Gastrocnemius medialis (tissue), 4 donors: ENCODE measurements at regions not wholly inside any gene's neighbourhood (a gene's known extent, or its start where the extent isn't known, plus 50 kb on each side); places are given as distances from the start of the nearest gene placed in this dataset.

ENCODE experiments used
- POLR2A ChIP-seq, 2 donors: fragments of 450-650 bp; IDR thresholded peaks; one replicate each; pipeline ENCODE4 v1.6.1; 2017; ENCODE audit warnings: antibody characterized with exemption in 2 of 2, mild to moderate bottlenecking in 2 of 2, moderate library complexity in 2 of 2
- TF ChIP-seq, protein P1 (sequence below), 5 experiments: fragments of 450-650 bp in 3 of 5; fragments of 200-600 bp in 2 of 5; sonication (generic) in 2 of 5; IDR thresholded peaks in 4 of 5; conservative IDR thresholded peaks in 1 of 5; 1 replicate in 4 of 5; 2 replicates in 1 of 5; pipeline ENCODE4 v1.5.1; 2016 to 2019; ENCODE audit warnings: antibody characterized with exemption in 5 of 5, mild to moderate bottlenecking in 3 of 5, moderate library complexity in 3 of 5

- no peak for TF ChIP-seq POLR2A (IDR thresholded peaks at IDR 0.05)
- TF ChIP-seq, protein P1, sequence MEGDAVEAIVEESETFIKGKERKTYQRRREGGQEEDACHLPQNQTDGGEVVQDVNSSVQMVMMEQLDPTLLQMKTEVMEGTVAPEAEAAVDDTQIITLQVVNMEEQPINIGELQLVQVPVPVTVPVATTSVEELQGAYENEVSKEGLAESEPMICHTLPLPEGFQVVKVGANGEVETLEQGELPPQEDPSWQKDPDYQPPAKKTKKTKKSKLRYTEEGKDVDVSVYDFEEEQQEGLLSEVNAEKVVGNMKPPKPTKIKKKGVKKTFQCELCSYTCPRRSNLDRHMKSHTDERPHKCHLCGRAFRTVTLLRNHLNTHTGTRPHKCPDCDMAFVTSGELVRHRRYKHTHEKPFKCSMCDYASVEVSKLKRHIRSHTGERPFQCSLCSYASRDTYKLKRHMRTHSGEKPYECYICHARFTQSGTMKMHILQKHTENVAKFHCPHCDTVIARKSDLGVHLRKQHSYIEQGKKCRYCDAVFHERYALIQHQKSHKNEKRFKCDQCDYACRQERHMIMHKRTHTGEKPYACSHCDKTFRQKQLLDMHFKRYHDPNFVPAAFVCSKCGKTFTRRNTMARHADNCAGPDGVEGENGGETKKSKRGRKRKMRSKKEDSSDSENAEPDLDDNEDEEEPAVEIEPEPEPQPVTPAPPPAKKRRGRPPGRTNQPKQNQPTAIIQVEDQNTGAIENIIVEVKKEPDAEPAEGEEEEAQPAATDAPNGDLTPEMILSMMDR (IDR thresholded peaks at IDR 0.05 in 4 of 5, conservative IDR thresholded peaks at IDR 0.05 in 1 of 5): no peak
Measured at GRCh38 chr17:77456271-77456950, 315.6 kb downstream of the SEC14L1 start.
